HG02840 (cell line): ENCODE measurements at regions not wholly inside any gene's neighbourhood (a gene's known extent, or its start where the extent isn't known, plus 50 kb on each side); places are given as distances from the start of the nearest gene placed in this dataset.

Experiments used
- ATAC-seq: cut with Tn5 transposase; IDR thresholded peaks from one replicate; pipeline ENCODE4 v1.9.1; 2021; ENCODE audit warnings: mild to moderate bottlenecking, moderate library complexity, moderate number of reproducible peaks; ENCODE audit not compliant: unreplicated experiment, low FRiP score

- ATAC-seq: no peak
Observed at GRCh38 chr14:86521843-86522242, 991.9 kb downstream of the FLRT2 start.

- no peak for ATAC-seq
Observed at GRCh38 chr14:86521031-86521730, 991.2 kb downstream of the FLRT2 start.

- ATAC-seq: no peak
Observed at GRCh38 chr14:86518298-86518697, 988.4 kb downstream of the FLRT2 start.

- no peak for ATAC-seq
Observed at GRCh38 chr14:86515195-86515594, 985.3 kb downstream of the FLRT2 start.

GRCh38 chr14:86513564-86513963, 983.6 kb downstream of the FLRT2 start:
- no peak for ATAC-seq

GRCh38 chr14:86513056-86513455, 983.1 kb downstream of the FLRT2 start:
- ATAC-seq: no peak

- no peak for ATAC-seq
Observed at GRCh38 chr14:86510491-86510890, 980.5 kb downstream of the FLRT2 start.

- ATAC-seq: no peak
Observed at GRCh38 chr14:86505808-86506207, 975.9 kb downstream of the FLRT2 start.

- ATAC-seq: no peak
Observed at GRCh38 chr14:86501611-86502010, 971.7 kb downstream of the FLRT2 start.

GRCh38 chr14:86491743-86492142, 961.8 kb downstream of the FLRT2 start:
- no peak for ATAC-seq

GRCh38 chr14:86481104-86481503, 951.2 kb downstream of the FLRT2 start:
- ATAC-seq: no peak

GRCh38 chr14:86464341-86464740, 934.4 kb downstream of the FLRT2 start:
- ATAC-seq: no peak

GRCh38 chr14:86462193-86462753, 932.3 kb downstream of the FLRT2 start:
- no peak for ATAC-seq

GRCh38 chr14:86457481-86458135, 927.7 kb downstream of the FLRT2 start:
- no peak for ATAC-seq

GRCh38 chr14:86450085-86450484, 920.1 kb downstream of the FLRT2 start:
- no peak for ATAC-seq

- no peak for ATAC-seq
Observed at GRCh38 chr14:86442135-86442534, 912.2 kb downstream of the FLRT2 start.

GRCh38 chr14:86430853-86431252, 900.9 kb downstream of the FLRT2 start:
- no peak for ATAC-seq

- ATAC-seq: no peak
Observed at GRCh38 chr14:86423214-86423613, 893.3 kb downstream of the FLRT2 start.

GRCh38 chr14:86420131-86420530, 890.2 kb downstream of the FLRT2 start:
- no peak for ATAC-seq

GRCh38 chr14:86414146-86414545, 884.2 kb downstream of the FLRT2 start:
- ATAC-seq: no peak

GRCh38 chr14:86404989-86405649, 875.2 kb downstream of the FLRT2 start:
- ATAC-seq: no peak
